GM12892 (cell line): ENCODE measurements at regions not wholly inside any gene's neighbourhood (a gene's known extent, or its start where the extent isn't known, plus 50 kb on each side); places are given as distances from the start of the nearest gene placed in this dataset.

Experiments used
- DNase-seq: peaks from one replicate; pipeline ENCODE4 v3.0.0; 2011; ENCODE audit not compliant: insufficient read length
- FAIRE-seq: peaks from 2 replicates; lab custom pipeline; 2011; peaks lifted over from hg19 to GRCh38; lab: Jason Lieb, UNC
- POLR2A ChIP-seq: IDR thresholded peaks from 2 replicates; pipeline ENCODE4 v1.6.1; 2011; ENCODE audit warnings: low read depth, low read length, control low read depth
- POLR2AphosphoS5 ChIP-seq: IDR thresholded peaks from 2 replicates; pipeline ENCODE4 v1.6.1; 2011; ENCODE audit warnings: low read depth, low read length, control low read depth
- TAF1 ChIP-seq: IDR thresholded peaks from 2 replicates; pipeline ENCODE4 v1.6.1; 2011; ENCODE audit warnings: low read depth, mild to moderate bottlenecking, control low read depth, low read length, borderline replicate concordance

- no peak for TF ChIP-seq TAF1
- FAIRE-seq: no peak
- DNase-seq: no peak
Measured at GRCh38 chr2:129720360-129720759, 259.1 kb upstream of the RAB6C start.

- DNase-seq: no peak
- FAIRE-seq: no peak
- TF ChIP-seq POLR2A (no peak), TAF1 (no peak), POLR2AphosphoS5 (no peak)
Measured at GRCh38 chr2:129720761-129721160, 258.7 kb upstream of the RAB6C start.

GRCh38 chr2:129721236-129721635 lies 258.2 kb upstream of the RAB6C start:
- no peak for DNase-seq
- TF ChIP-seq POLR2AphosphoS5: no peak
- TF ChIP-seq TAF1: no peak
- TF ChIP-seq POLR2A: no peak
- FAIRE-seq: no peak

- DNase-seq (no peak), FAIRE-seq (no peak)
- no peak for TF ChIP-seq POLR2AphosphoS5
- TF ChIP-seq POLR2A: no peak
- TF ChIP-seq TAF1: no peak
Measured at GRCh38 chr2:129721846-129722245, 257.6 kb upstream of the RAB6C start.

- no peak for FAIRE-seq
- TF ChIP-seq POLR2AphosphoS5 (no peak), POLR2A (no peak), TAF1 (no peak)
- no peak for DNase-seq
Measured at GRCh38 chr2:129722306-129723019, 257.0 kb upstream of the RAB6C start.

GRCh38 chr2:129723277-129724020 lies 256.0 kb upstream of the RAB6C start:
- FAIRE-seq (no peak), DNase-seq (no peak)
- TF ChIP-seq POLR2AphosphoS5 (no peak), TAF1 (no peak), POLR2A (no peak)

GRCh38 chr2:129724021-129724757 lies 255.3 kb upstream of the RAB6C start:
- DNase-seq: no peak
- FAIRE-seq: no peak
- no peak for TF ChIP-seq TAF1
- no peak for TF ChIP-seq POLR2A
- TF ChIP-seq POLR2AphosphoS5: no peak

GRCh38 chr2:129726216-129726615 lies 253.2 kb upstream of the RAB6C start:
- TF ChIP-seq POLR2AphosphoS5 (no peak), TAF1 (no peak), POLR2A (no peak)
- FAIRE-seq (no peak), DNase-seq (no peak)

- FAIRE-seq: no peak
- TF ChIP-seq POLR2A (no peak), POLR2AphosphoS5 (no peak), TAF1 (no peak)
- no peak for DNase-seq
Measured at GRCh38 chr2:129727286-129727685, 252.2 kb upstream of the RAB6C start.

GRCh38 chr2:129728035-129728972 lies 251.2 kb upstream of the RAB6C start:
- no peak for FAIRE-seq
- DNase-seq: no peak
- TF ChIP-seq POLR2AphosphoS5 (no peak), POLR2A (no peak), TAF1 (no peak)

GRCh38 chr2:129729011-129729410 lies 250.5 kb upstream of the RAB6C start:
- no peak for FAIRE-seq
- TF ChIP-seq TAF1: no peak
- TF ChIP-seq POLR2A: no peak
- no peak for TF ChIP-seq POLR2AphosphoS5

More at GRCh38 chr2:129729011-129729410, 250.5 kb upstream of the RAB6C start:
- no peak for DNase-seq
